Epithelial cell of esophagus (primary cell): ENCODE measurements at regions not wholly inside any gene's neighbourhood (a gene's known extent, or its start where the extent isn't known, plus 50 kb on each side); places are given as distances from the start of the nearest gene placed in this dataset.
A peak's percentile ranks its signal among the peaks of the same experiment; 100 is the strongest.

Experiments
- DNase-seq: peaks from one replicate; pipeline ENCODE4 v3.0.0; 2010; ENCODE audit warnings: low read depth
- H3K4me3 ChIP-seq: 2 replicates; pipeline ENCODE4 v1.5.1; 2011; ENCODE audit warnings: mild to moderate bottlenecking, low read length, control low read depth
- TF ChIP-seq, protein P1 (sequence below): IDR thresholded peaks from 2 replicates; pipeline ENCODE4 v1.5.1; 2011; ENCODE audit warnings: low read depth, mild to moderate bottlenecking, low read length, control low read depth, inconsistent platforms; ENCODE audit not compliant: insufficient read depth; ENCODE audit errors: missing control alignments

DNA sequence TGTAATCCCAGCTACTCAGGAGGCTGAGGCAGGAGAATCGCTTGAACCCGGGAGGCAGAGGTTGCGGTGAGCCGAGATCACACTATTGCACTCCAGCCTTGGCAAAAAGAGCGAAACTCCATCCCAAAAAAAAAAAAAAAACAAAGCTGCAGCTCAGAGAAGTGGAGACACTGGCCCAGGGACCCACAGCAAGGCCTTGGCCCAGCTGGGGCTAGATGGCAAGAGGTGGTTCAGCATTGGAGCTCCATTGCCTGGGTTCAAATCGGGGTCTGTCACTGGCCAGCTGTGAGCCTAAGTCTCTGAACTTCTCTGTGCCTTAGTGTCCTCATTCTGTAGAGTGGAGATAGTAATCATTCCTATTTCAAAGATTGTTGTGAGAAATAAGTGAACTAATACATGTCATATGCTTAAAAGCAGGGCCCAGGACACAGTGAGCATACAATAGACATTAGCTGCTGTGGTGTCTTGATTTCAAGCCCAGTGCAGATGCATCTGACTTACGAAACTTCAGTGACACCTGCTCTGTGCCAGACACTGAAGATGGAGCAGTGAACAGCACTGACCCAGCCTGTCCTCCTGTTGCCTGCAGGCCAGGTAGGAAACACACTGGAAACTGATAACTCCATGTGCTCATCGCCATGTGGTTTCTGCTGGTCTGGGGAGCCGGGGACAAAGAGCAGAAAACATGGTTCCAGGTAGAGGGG is 127.7 kb downstream of the C9orf50 start:
- TF ChIP-seq, protein P1, sequence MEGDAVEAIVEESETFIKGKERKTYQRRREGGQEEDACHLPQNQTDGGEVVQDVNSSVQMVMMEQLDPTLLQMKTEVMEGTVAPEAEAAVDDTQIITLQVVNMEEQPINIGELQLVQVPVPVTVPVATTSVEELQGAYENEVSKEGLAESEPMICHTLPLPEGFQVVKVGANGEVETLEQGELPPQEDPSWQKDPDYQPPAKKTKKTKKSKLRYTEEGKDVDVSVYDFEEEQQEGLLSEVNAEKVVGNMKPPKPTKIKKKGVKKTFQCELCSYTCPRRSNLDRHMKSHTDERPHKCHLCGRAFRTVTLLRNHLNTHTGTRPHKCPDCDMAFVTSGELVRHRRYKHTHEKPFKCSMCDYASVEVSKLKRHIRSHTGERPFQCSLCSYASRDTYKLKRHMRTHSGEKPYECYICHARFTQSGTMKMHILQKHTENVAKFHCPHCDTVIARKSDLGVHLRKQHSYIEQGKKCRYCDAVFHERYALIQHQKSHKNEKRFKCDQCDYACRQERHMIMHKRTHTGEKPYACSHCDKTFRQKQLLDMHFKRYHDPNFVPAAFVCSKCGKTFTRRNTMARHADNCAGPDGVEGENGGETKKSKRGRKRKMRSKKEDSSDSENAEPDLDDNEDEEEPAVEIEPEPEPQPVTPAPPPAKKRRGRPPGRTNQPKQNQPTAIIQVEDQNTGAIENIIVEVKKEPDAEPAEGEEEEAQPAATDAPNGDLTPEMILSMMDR: no peak

DNA sequence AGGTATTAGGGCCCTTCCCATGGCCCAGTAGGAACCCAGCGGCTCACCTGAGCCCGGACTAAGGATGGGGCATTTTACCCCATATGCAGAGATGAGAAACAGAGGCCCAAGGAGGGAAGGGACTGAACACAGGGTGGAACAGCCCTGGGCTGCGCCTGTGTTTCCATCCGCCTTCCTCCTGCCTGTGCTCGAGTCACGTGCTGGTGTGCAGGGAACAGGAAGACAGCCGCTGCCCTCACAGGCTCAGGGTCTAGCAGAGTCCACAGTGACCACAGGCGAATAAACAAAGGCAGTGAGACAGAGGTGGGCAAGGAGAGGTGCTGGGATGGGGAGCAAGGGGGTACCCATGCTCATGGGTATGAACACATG is 129.4 kb downstream of the C9orf50 start:
- no peak overlapping the region for H3K4me3 ChIP-seq
- TF ChIP-seq, protein P1: no peak
- DNase-seq: no peak

More for the DNA sequence above, 127.7 kb downstream of the C9orf50 start:
- DNase-seq: no peak
- no peak overlapping the region for H3K4me3 ChIP-seq

DNA sequence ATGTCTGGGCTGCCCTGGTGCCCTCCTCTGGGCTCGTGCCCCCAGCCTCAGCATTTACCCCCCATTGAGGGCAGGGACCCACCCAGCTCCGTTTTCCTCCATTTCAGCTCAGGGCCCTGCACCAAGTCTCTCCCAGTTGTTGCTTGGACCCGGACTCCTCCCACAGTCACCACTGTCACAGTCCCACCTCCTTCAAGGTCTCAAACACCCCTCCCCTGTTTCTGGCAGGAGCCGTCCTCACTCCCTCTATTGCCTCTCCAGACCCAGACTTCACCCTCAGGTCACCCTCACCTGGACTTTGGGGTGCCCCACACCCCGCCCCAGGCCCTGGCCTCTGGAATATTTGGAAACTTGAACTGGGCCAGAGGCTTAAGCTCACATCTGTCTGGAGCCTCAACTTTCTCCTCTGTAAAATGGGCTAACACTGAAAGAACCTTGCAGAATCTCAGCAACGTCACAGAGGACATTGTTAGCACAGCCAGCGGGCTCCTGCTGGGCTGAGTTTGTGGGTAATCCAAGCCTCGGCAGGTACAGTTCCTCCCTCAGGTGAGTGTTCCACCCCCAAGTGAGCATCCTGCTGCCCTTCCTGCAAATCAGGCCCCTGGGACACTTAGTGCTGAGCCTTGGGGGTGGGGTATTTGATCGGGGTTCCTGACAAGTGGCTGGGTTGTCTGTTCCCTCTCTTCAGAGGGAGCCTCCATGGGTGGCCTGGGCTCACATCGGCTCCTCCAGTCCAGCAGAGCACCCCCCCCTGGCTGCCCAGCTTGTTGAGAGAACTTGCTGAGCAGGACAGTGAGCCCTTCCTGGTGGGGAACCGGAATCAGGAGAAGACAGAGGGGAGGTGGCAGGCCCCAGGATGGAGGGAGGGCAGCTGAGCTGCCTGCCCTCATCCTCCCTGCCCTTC is 130.1 kb downstream of the C9orf50 start:
- DNase-seq: no peak
- TF ChIP-seq, protein P1: no peak
- H3K4me3 ChIP-seq: no peak overlapping the region

DNA sequence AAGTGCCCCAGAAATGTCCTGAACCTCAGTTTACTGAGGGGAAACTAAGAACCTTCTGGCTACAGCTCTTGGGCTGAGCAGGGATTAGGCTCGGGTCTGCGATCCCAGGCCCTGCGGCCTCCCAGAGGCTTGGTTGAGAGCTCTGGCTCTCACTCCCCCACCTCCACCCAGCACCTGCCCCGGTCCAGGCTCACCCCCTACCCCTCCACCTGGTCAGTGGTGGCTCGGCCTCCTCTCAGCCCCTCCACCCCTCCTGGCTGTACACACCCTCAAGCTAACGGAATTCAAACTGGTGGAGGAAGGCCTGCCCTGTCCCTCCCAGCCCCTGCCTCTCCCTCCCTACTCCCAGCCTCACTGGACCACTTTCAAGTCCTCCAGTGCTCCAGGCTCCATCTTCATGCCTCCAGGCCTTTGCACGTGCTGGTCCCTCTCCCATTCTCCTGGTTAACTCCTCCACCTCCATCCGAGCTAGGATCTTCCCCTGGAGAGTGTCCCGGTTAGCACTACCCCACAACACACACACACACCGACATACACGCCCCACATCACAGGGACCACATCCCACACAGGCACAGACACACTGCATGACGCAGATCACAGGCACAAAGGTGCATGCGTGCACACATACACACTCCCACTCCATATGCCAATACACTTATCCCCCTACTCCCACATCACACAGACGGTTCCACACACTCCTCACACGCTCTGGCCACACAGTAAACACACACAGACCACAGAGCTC is 130.9 kb downstream of the C9orf50 start:
- H3K4me3 ChIP-seq: peak overlapping the region; percentile 40
- TF ChIP-seq, protein P1: no peak
- DNase-seq: no peak

DNA sequence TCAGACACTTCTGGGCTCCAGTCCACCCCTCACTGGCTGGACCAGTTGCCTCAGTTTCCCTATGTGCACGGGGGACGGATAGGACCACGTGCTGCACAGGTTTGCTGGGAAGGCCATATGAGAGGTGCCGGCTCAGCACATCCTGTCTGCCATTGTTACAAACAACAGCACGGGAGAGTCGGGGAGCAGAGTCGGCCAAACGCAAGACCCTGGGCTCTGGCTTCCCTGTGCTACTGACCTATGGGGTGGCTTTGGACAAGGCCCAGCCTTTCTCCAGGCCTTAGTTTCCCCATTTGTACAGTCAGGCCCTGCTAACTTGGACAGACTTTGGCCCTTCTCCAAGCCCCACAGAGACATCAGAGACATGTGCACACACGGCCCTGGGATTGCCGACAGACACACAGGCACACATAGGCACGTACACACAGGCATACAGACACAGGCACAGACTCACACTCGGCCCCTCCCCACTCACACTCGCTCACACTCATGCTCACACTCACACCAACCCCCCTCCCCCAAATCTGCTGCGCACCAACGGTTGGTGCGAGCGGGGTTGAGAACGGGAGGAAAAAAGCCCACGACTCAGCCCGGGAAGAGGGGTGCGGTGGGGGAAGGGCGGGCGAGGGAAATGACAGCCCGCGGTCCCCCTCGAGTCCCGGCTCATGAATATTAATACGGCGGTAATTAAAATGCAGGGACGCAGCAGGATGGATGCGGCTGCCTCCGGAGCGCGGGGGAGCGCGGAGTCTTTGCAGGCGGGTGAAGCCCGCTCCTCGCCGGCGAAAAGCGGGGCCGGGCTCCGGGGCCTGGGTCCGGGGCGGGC is 133.0 kb downstream of the C9orf50 start:
- peak overlapping the region; percentile 27 for H3K4me3 ChIP-seq
- DNase-seq: peak; percentile 66
- TF ChIP-seq, protein P1: no peak

DNA sequence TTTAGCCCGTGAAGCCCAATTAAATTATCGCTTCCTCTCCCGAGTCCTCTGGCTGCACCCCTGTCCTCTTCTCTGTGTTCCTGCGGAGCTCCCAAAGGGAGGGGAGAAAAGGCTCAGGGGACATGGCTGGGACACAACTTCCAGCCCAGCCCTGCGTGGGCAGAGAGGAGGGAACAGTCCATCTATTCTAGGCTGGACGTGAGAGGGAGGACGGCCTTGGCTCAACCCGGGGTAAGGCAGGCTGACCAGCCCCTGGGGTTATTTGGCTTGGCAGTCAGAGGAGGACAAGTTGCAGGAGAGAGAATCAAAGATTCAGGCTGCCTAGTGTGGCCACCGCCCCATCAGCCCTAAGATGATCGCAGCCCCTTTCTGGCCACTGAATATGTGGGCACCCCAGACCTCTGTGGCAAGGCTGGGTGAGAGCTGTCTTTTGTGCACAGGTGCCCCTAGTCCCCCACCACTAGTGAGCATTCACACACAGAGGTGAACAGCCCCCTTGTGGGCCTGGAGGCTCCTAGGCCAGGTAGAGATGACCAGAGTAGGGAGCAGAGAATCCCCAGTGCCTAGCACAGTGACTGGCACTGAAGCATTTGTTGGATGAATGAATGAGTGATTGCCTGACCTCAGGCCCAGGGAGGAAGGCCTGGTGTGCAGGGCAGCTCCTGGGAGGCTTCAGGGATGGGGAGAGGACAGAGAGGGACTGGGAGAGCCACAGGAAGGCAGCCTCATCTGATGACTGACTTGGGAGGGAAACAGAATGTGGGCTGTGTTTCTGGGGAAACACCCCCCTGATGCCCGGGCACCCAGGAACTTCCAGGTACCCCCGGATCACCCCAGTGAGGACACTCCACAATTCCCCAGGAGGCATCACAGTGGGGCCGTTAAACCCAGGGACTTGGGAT is 133.9 kb downstream of the C9orf50 start:
- H3K4me3 ChIP-seq: no peak overlapping the region
- no peak for DNase-seq
- TF ChIP-seq, protein P1: no peak
